ENCODE measurements at regions not wholly inside any gene's neighbourhood (a gene's known extent, or its start where the extent isn't known, plus 50 kb on each side); places are given as distances from the start of the nearest gene placed in this dataset.
A peak's percentile ranks its signal among the peaks of the same experiment; 100 is the strongest.

- no peak overlapping the region for H3K4me3 ChIP-seq (ENCODE audit: low read depth, low read length)
- no peak for TF ChIP-seq CTCF (conservative IDR thresholded peaks at IDR 0.05; ENCODE audit: low read depth, low read length)
- DNase-seq (ENCODE audit: low read depth) = no peak
Observed at GRCh38 chr7:46492466-46492865, 571.4 kb upstream of the IGFBP3 start.

DNA sequence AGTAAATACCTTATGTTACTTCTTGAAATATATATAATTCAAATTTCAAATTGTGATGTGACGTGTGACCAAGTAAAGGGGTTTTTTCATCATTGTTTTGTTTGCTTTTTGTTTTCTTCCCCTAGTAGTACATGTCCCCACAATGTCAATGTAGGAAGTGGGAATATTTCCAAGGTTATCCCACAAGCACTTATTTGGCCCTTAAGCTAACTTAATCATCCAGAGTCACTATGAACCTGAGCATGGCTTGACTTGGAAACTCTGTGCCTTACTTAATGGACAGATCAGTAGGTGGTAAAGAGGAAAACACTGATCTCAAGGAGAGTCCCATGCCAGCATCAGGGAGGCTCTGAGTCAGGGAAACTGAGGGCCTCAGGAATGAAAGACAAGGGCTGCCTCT lies 569.3 kb upstream of the IGFBP3 start:
- DNase-seq (ENCODE audit: low read depth) = no peak
- no peak for TF ChIP-seq CTCF (conservative IDR thresholded peaks at IDR 0.05; ENCODE audit: low read depth, low read length)
- no peak overlapping the region for H3K4me3 ChIP-seq (ENCODE audit: low read depth, low read length)

GRCh38 chr7:46489106-46489505 lies 568.0 kb upstream of the IGFBP3 start:
- TF ChIP-seq CTCF (conservative IDR thresholded peaks at IDR 0.05; ENCODE audit: low read depth, low read length) = no peak
- DNase-seq (ENCODE audit: low read depth) = no peak

GRCh38 chr7:46488607-46489006 lies 567.5 kb upstream of the IGFBP3 start:
- no peak for DNase-seq (ENCODE audit: low read depth)
- TF ChIP-seq CTCF (conservative IDR thresholded peaks at IDR 0.05; ENCODE audit: low read depth, low read length) = no peak
- H3K4me3 ChIP-seq (ENCODE audit: low read depth, low read length) = no peak overlapping the region

More at GRCh38 chr7:46489106-46489505, 568.0 kb upstream of the IGFBP3 start:
- H3K4me3 ChIP-seq (ENCODE audit: low read depth, low read length) = no peak overlapping the region

GRCh38 chr7:46486256-46487206 lies 565.5 kb upstream of the IGFBP3 start:
- no peak overlapping the region for H3K4me3 ChIP-seq (ENCODE audit: low read depth, low read length)
- no peak for TF ChIP-seq CTCF (conservative IDR thresholded peaks at IDR 0.05; ENCODE audit: low read depth, low read length)
- DNase-seq (ENCODE audit: low read depth) = peak; percentile 84

DNA sequence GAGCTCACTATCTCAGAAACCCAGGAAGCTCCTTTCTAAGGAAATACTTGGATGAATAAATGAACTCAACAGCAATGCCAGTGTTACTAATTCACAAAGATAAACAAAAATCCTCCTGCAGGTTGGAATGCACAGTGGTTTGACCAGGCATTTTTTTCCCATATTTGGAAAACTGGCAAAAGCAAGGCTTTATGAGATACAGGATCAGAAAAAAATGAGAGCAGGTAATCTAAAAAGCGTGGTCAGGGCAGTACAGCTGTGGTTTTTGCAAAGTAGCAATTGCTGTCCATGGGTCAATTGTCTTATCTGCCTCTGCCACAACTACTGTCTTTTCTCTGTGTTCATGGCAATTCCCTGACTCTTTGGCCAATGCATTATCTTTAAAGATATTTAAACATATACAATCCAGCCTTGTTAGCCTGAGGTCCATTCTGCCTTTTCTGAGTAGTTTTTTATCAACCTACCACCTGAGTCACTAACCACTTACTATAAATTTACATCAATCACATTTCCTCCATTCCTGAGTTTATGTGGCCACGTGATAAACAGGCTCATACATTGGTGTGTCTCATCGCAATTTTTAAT lies 564.5 kb upstream of the IGFBP3 start:
- peak; percentile 58 for DNase-seq (ENCODE audit: low read depth)
- no peak overlapping the region for H3K4me3 ChIP-seq (ENCODE audit: low read depth, low read length)
- peak; percentile 41 for TF ChIP-seq CTCF (conservative IDR thresholded peaks at IDR 0.05; ENCODE audit: low read depth, low read length)
